ENCODE measurements at regions not wholly inside any gene's neighbourhood (a gene's known extent, or its start where the extent isn't known, plus 50 kb on each side); places are given as distances from the start of the nearest gene placed in this dataset.

- TF ChIP-seq HNF4A (conservative IDR thresholded peaks at IDR 0.05) (no peak), CTCF (IDR thresholded peaks at IDR 0.05; ENCODE audit: low read depth, low read length, missing input control) (no peak), MAX (IDR thresholded peaks at IDR 0.05) (no peak), REST (IDR thresholded peaks at IDR 0.05) (no peak), GABPA (IDR thresholded peaks at IDR 0.05 in 1 of 2, conservative IDR thresholded peaks at IDR 0.05 in 1 of 2) (no peak), TAF1 (conservative IDR thresholded peaks at IDR 0.05) (no peak), YY1 (IDR thresholded peaks at IDR 0.05) (no peak), RAD21 (IDR thresholded peaks at IDR 0.05) (no peak), ZBTB33 (IDR thresholded peaks at IDR 0.05) (no peak), FOXA1 (IDR thresholded peaks at IDR 0.05) (no peak), ATF3 (IDR thresholded peaks at IDR 0.05) (no peak)
Observed at GRCh38 chr5:67612961-67613360, 416.4 kb upstream of the CD180 start.

Measured in liver (tissue), 3 donors.